Right ventricle myocardium superior (tissue), 1 donor: ENCODE measurements at regions not wholly inside any gene's neighbourhood (a gene's known extent, or its start where the extent isn't known, plus 50 kb on each side); places are given as distances from the start of the nearest gene placed in this dataset.

Source experiments
- ATAC-seq: fragments of 200-7000 bp; cut with Tn5 transposase; one replicate; pipeline ENCODE4 v1.9.1; 2020; ENCODE audit warnings: mild to moderate bottlenecking; ENCODE audit not compliant: poor library complexity
- DNase-seq: peaks from one replicate; pipeline ENCODE4 v3.0.0-alpha.2; 2020
- intact Hi-C: fragments of 100-400 bp; cut with DNase I; formaldehyde crosslinking; loops from one replicate; pipeline ENCODE4 v1.11.2; 2022
- donor health status: DM: no; HTN: yes; CAD: no; lungs with severe emphysema.

- intact Hi-C loops: no loop called here
- ATAC-seq: no peak
- DNase-seq: no peak
Measured at GRCh38 chr4:30370105-30370504, 350.1 kb upstream of the PCDH7 start.

GRCh38 chr4:30380404-30380998 is 339.7 kb upstream of the PCDH7 start:
- no peak for ATAC-seq

GRCh38 chr4:30385650-30386049 is 334.5 kb upstream of the PCDH7 start:
- DNase-seq (no peak), ATAC-seq (no peak)
- intact Hi-C loops: no loop called here

More at GRCh38 chr4:30380404-30380998, 339.7 kb upstream of the PCDH7 start:
- DNase-seq: no peak
- intact Hi-C loops: no loop called here

GRCh38 chr4:30386266-30386895 is 333.8 kb upstream of the PCDH7 start:
- intact Hi-C loops: no loop called here
- DNase-seq (no peak), ATAC-seq (no peak)

GRCh38 chr4:30395902-30396301 is 324.3 kb upstream of the PCDH7 start:
- intact Hi-C loops: no loop called here

GRCh38 chr4:30396772-30397475 is 323.2 kb upstream of the PCDH7 start:
- ATAC-seq: no peak
- DNase-seq: no peak
- intact Hi-C loops: no loop called here

More at GRCh38 chr4:30395902-30396301, 324.3 kb upstream of the PCDH7 start:
- ATAC-seq (no peak), DNase-seq (no peak)

GRCh38 chr4:30399476-30399875 is 320.7 kb upstream of the PCDH7 start:
- intact Hi-C loops: no loop called here

GRCh38 chr4:30402276-30402675 is 317.9 kb upstream of the PCDH7 start:
- intact Hi-C loops: no loop called here
- no peak for DNase-seq
- ATAC-seq: no peak

More at GRCh38 chr4:30399476-30399875, 320.7 kb upstream of the PCDH7 start:
- no peak for ATAC-seq
- DNase-seq: no peak

GRCh38 chr4:30413915-30414314 is 306.3 kb upstream of the PCDH7 start:
- DNase-seq (no peak), ATAC-seq (no peak)
- intact Hi-C loops: no loop called here

- intact Hi-C loops: no loop called here
- DNase-seq: no peak
- ATAC-seq: no peak
Measured at GRCh38 chr4:30416547-30416946, 303.6 kb upstream of the PCDH7 start.

GRCh38 chr4:30427932-30428331 is 292.2 kb upstream of the PCDH7 start:
- DNase-seq: no peak
- intact Hi-C loops: no loop called here
- no peak for ATAC-seq

- no peak for ATAC-seq
- no peak for DNase-seq
- intact Hi-C loops: no loop called here
Measured at GRCh38 chr4:30429813-30430761, 290.1 kb upstream of the PCDH7 start.

- DNase-seq: no peak
- ATAC-seq: no peak
- intact Hi-C loops: no loop called here
Measured at GRCh38 chr4:30434656-30435055, 285.5 kb upstream of the PCDH7 start.

- intact Hi-C loops: no loop called here
- no peak for ATAC-seq
- DNase-seq: no peak
Measured at GRCh38 chr4:30436394-30436793, 283.8 kb upstream of the PCDH7 start.

GRCh38 chr4:30437316-30437715 is 282.9 kb upstream of the PCDH7 start:
- ATAC-seq: no peak
- no peak for DNase-seq
- intact Hi-C loops: no loop called here

GRCh38 chr4:30443289-30443688 is 276.9 kb upstream of the PCDH7 start:
- DNase-seq: no peak
- no peak for ATAC-seq
- intact Hi-C loops: no loop called here

GRCh38 chr4:30450474-30450873 is 269.7 kb upstream of the PCDH7 start:
- intact Hi-C loops: no loop called here
- ATAC-seq (no peak), DNase-seq (no peak)

GRCh38 chr4:30454504-30454903 is 265.7 kb upstream of the PCDH7 start:
- intact Hi-C loops: no loop called here

GRCh38 chr4:30456716-30457115 is 263.5 kb upstream of the PCDH7 start:
- no peak for ATAC-seq
- intact Hi-C loops: no loop called here
- DNase-seq: no peak

More at GRCh38 chr4:30454504-30454903, 265.7 kb upstream of the PCDH7 start:
- DNase-seq: no peak
- no peak for ATAC-seq
